ENCODE measurements at regions not wholly inside any gene's neighbourhood (a gene's known extent, or its start where the extent isn't known, plus 50 kb on each side); places are given as distances from the start of the nearest gene placed in this dataset.

DNA sequence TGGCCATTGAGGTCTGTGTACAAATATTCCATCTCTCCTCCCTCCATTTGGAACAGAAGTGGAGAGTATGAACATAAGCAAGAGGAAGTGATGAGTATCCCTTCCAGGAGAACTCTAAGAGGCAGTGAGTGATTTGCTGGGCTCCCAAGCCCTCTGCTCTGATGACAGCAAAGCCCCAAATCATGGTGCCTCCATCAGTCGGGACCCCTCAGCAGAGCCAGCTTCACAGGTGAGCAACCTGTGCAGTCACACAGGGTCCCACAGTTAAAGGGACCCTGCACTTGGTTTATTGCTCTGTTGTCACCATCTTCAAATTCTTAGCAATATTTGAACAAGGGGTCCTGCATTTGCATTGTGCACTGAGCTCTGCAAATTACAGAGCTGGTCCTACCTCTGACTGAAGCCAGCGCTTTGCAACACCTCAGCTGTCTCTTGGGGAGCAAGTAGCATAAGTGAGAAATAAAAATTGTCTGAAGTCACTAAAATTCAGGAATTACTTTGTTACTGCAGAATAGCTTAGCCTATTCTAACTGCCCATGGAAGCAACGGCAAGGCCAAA is 466.4 kb downstream of the MN1 start:
- Histone ChIP-seq H3K4me1 (ENCODE audit: insufficient read depth) (peaks cover 7% of the 10 kb centered on the region), H3K27ac (no peak overlapping the region), H3K27me3 (no peaks in the 10 kb centered on the region), H3K36me3 (no peaks in the 10 kb centered on the region), H3K9me3 (no peaks in the 10 kb centered on the region), H3K4me3 (no peak overlapping the region)
- intact Hi-C loops (cut with DNase I): no loop called here
- TF ChIP-seq EP300 (IDR thresholded peaks at IDR 0.05): no peak
- no peak for TF ChIP-seq POLR2A (IDR thresholded peaks at IDR 0.05)
- TF ChIP-seq, protein P1, sequence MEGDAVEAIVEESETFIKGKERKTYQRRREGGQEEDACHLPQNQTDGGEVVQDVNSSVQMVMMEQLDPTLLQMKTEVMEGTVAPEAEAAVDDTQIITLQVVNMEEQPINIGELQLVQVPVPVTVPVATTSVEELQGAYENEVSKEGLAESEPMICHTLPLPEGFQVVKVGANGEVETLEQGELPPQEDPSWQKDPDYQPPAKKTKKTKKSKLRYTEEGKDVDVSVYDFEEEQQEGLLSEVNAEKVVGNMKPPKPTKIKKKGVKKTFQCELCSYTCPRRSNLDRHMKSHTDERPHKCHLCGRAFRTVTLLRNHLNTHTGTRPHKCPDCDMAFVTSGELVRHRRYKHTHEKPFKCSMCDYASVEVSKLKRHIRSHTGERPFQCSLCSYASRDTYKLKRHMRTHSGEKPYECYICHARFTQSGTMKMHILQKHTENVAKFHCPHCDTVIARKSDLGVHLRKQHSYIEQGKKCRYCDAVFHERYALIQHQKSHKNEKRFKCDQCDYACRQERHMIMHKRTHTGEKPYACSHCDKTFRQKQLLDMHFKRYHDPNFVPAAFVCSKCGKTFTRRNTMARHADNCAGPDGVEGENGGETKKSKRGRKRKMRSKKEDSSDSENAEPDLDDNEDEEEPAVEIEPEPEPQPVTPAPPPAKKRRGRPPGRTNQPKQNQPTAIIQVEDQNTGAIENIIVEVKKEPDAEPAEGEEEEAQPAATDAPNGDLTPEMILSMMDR (IDR thresholded peaks at IDR 0.05): no peak
- no peak for DNase-seq
- 56 to 86% (median 74%) methylated on average over 3 of the region's 3 CpGs for WGBS, 3 donors

DNA sequence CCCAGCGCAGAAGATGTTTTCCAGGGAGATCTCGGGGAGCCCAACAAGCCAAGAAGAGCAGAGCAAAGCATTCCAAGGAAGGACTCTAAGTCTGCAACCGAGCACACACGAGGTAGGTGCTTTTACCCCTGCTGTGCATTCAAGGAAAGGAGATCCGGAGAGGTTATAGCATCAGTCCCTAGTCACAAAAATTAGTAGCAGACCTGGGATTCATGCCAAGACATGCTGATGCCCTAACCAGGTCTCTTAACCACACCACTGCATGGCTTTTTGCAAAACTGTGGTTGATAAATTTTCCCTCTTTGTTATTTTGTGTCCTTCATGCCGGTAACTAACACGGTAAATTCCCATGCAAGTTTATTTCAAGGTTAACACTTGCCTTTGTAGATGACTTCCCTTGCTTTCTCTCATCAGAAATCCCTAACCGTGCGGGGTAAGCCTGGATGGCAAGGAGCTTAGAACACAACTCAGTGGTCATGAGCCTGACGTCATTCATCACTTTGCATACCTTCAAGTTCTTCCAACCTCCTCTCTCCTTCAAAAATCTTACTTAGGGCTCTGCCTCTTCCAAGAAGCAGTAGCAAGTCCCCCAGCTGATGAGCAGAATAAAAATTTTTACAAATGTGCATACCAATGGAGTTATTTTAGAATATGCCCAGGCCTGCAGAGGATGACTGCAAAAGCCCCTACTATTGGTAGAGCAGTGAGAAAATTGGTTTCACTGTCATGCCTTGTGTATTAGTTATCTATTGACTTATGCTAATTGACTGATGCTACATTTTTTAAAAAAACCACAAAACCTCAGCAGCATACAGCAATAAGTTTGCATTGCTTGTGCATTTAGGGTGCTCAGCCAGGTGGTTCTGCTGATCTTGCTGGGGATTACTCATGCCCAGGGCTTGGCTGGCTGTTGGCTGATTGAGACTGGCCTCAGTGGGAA is 465.1 kb downstream of the MN1 start:
- Histone ChIP-seq H3K27ac (no peak overlapping the region), H3K9me3 (no peaks in the 10 kb centered on the region), H3K36me3 (no peaks in the 10 kb centered on the region), H3K27me3 (no peaks in the 10 kb centered on the region), H3K4me3 (no peak overlapping the region), H3K4me1 (ENCODE audit: insufficient read depth) (peaks cover 6% of the 10 kb centered on the region)
- no peak for TF ChIP-seq POLR2A (IDR thresholded peaks at IDR 0.05)
- TF ChIP-seq EP300 (IDR thresholded peaks at IDR 0.05): no peak
- TF ChIP-seq, protein P1 (IDR thresholded peaks at IDR 0.05): no peak
- intact Hi-C loops (cut with DNase I): no loop called here
- 62 to 77% (median 66%) methylated on average over 10 of the region's 10 CpGs for WGBS, 3 donors
- DNase-seq: no peak

DNA sequence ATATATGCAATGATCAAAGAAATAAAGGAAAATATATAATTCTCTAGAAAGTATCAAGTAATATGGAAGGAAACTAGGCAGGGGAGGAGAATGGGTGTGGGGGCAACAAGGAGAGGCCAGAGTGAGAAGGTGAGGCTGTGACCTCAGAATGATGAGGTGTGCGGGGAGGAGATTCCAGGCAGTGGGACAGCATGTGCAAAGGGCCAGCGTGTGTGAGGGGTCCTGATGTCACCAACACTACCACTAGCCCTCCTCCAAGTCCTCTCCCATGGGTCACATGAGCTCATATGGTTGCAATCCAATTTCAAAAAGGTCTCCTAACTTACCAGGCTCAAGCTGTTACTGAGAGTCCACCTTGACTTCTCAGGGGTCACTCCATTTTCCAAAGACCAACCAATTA is 463.9 kb downstream of the MN1 start:
- Histone ChIP-seq H3K36me3 (no peaks in the 10 kb centered on the region), H3K9me3 (no peaks in the 10 kb centered on the region), H3K4me3 (no peak overlapping the region), H3K4me1 (ENCODE audit: insufficient read depth) (no peaks in the 10 kb centered on the region), H3K27me3 (no peaks in the 10 kb centered on the region), H3K27ac (no peak overlapping the region)
- TF ChIP-seq EP300 (IDR thresholded peaks at IDR 0.05) (no peak), POLR2A (IDR thresholded peaks at IDR 0.05) (no peak)
- TF ChIP-seq, protein P1 (IDR thresholded peaks at IDR 0.05): no peak
- DNase-seq: no peak
- intact Hi-C loops (cut with DNase I): no loop called here
- WGBS, 3 donors: 86 to 97% (median 87%) methylated on average over 2 of the region's 2 CpGs

DNA sequence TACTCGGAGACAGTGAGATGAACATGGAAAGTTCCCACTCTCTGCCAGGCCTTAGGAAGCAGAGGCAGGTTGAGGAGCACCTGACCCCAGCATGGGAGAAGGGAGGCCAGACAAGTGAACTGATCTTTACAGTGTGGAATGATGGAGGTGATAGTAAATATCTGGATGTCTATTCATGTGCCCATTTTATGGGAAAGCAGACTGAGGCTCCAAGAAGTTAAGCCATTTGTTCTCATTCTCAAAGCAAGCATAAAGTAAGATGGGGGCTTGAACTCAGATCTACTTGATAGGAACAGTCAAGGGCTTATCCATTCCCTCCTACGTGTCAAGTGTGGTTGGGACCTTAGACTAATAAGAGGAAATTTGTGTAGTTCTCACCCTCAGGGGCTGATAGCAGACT is 461.5 kb downstream of the MN1 start:
- H3K36me3 ChIP-seq: no peaks in the 10 kb centered on the region
- WGBS, 3 donors: 78 to 91% (median 87%) methylated on average over 2 of the region's 2 CpGs
- intact Hi-C loops (cut with DNase I): no loop called here

More for the DNA sequence above, 461.5 kb downstream of the MN1 start:
- Histone ChIP-seq H3K9me3 (no peaks in the 10 kb centered on the region), H3K27ac (no peak overlapping the region), H3K4me3 (no peak overlapping the region), H3K4me1 (ENCODE audit: insufficient read depth) (no peaks in the 10 kb centered on the region), H3K27me3 (no peaks in the 10 kb centered on the region)
- TF ChIP-seq, protein P1 (IDR thresholded peaks at IDR 0.05): no peak
- no peak for TF ChIP-seq POLR2A (IDR thresholded peaks at IDR 0.05)
- no peak for TF ChIP-seq EP300 (IDR thresholded peaks at IDR 0.05)
- DNase-seq: no peak
